Activated CD8-positive, alpha-beta memory T cell treated with anti-CD3 and anti-CD28 coated beads for 4 hours (primary cell): ENCODE measurements at regions not wholly inside any gene's neighbourhood (a gene's known extent, or its start where the extent isn't known, plus 50 kb on each side); places are given as distances from the start of the nearest gene placed in this dataset.

ENCODE experiments used
- DNase-seq, 2 donors: peaks; one replicate each; pipeline ENCODE4 v3.0.0-alpha.2; 2020; ENCODE audit warnings: low read depth in 2 of 2

GRCh38 chr1:25003000-25003399, 72.9 kb upstream of the RUNX3 start:
- no peak for DNase-seq

- no peak for DNase-seq
Measured at GRCh38 chr1:25001125-25001915, 71.2 kb upstream of the RUNX3 start.

GRCh38 chr1:24999906-25000305, 69.8 kb upstream of the RUNX3 start:
- no peak for DNase-seq

- DNase-seq, result no peak
Measured at GRCh38 chr1:24999426-24999825, 69.3 kb upstream of the RUNX3 start.

GRCh38 chr1:24998563-24999245, 68.6 kb upstream of the RUNX3 start:
- no peak for DNase-seq

- peak; percentile 31 to 42 for DNase-seq
Measured at GRCh38 chr1:24996983-24997893, 67.2 kb upstream of the RUNX3 start.

GRCh38 chr1:24996456-24996855, 66.4 kb upstream of the RUNX3 start:
- no peak for DNase-seq

GRCh38 chr1:24995661-24996060, 65.6 kb upstream of the RUNX3 start:
- no peak for DNase-seq

- DNase-seq, result no peak
Measured at GRCh38 chr1:24995140-24995539, 65.1 kb upstream of the RUNX3 start.

GRCh38 chr1:24993871-24994580, 64.0 kb upstream of the RUNX3 start:
- DNase-seq, result no peak

GRCh38 chr1:24992761-24993211, 62.7 kb upstream of the RUNX3 start:
- DNase-seq, result no peak

GRCh38 chr1:24992124-24992760, 62.2 kb upstream of the RUNX3 start:
- no peak for DNase-seq

GRCh38 chr1:24991697-24992096, 61.6 kb upstream of the RUNX3 start:
- DNase-seq, result no peak

GRCh38 chr1:24990779-24991641, 60.9 kb upstream of the RUNX3 start:
- DNase-seq, result no peak

GRCh38 chr1:24990136-24990535, 60.1 kb upstream of the RUNX3 start:
- DNase-seq, result no peak

GRCh38 chr1:24989082-24989481, 59.0 kb upstream of the RUNX3 start:
- DNase-seq, result no peak

GRCh38 chr1:24988558-24988912, 58.5 kb upstream of the RUNX3 start:
- DNase-seq, result no peak

GRCh38 chr1:24987875-24988557, 57.9 kb upstream of the RUNX3 start:
- DNase-seq, result no peak

GRCh38 chr1:24987424-24987823, 57.3 kb upstream of the RUNX3 start:
- no peak for DNase-seq
